ENCODE measurements at regions not wholly inside any gene's neighbourhood (a gene's known extent, or its start where the extent isn't known, plus 50 kb on each side); places are given as distances from the start of the nearest gene placed in this dataset.

- TF ChIP-seq, protein P1, sequence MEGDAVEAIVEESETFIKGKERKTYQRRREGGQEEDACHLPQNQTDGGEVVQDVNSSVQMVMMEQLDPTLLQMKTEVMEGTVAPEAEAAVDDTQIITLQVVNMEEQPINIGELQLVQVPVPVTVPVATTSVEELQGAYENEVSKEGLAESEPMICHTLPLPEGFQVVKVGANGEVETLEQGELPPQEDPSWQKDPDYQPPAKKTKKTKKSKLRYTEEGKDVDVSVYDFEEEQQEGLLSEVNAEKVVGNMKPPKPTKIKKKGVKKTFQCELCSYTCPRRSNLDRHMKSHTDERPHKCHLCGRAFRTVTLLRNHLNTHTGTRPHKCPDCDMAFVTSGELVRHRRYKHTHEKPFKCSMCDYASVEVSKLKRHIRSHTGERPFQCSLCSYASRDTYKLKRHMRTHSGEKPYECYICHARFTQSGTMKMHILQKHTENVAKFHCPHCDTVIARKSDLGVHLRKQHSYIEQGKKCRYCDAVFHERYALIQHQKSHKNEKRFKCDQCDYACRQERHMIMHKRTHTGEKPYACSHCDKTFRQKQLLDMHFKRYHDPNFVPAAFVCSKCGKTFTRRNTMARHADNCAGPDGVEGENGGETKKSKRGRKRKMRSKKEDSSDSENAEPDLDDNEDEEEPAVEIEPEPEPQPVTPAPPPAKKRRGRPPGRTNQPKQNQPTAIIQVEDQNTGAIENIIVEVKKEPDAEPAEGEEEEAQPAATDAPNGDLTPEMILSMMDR (IDR thresholded peaks at IDR 0.05), result no peak
- no peak for TF ChIP-seq ZFX (IDR thresholded peaks at IDR 0.05; ENCODE audit: borderline replicate concordance)
These were observed 186.7 kb downstream of the MARCHF11 start for GRCh38 chr5:15992918-15993317.

Measured in 22Rv1 (cell line).